HG02678 (cell line): ENCODE measurements at regions not wholly inside any gene's neighbourhood (a gene's known extent, or its start where the extent isn't known, plus 50 kb on each side); places are given as distances from the start of the nearest gene placed in this dataset.
"Not testable (repeated sequence)": the region's sequence is repeated elsewhere in the genome, so short reads cannot be mapped to it uniquely, and the experiment has no call there.

ENCODE experiments used
- ATAC-seq: cut with Tn5 transposase; IDR thresholded peaks from one replicate; pipeline ENCODE4 v1.9.1; 2021; ENCODE audit warnings: mild to moderate bottlenecking, moderate library complexity; ENCODE audit not compliant: unreplicated experiment

GRCh38 chr2:58794916-58795315, 553.8 kb upstream of the FANCL start:
- ATAC-seq, result no peak

DNA sequence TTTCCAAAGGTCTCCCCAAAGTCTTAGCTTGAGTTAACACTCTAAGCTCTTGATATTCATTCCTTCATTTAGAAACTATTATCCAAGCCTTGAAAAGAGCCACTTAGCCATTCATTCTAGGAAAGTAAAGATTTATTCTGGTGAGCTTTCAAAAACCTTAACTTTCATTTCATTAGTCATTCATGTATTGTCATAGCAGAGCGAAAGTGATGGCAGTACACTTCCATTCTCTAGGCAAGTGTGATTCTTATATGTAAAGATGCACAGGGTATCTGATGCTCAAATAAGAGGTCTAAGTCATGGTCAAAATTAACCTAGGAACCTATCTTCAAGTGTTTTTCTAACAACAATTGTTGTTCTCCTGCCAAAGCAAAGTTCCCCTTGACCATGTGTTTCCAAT, 553.0 kb upstream of the FANCL start:
- no peak for ATAC-seq

GRCh38 chr2:58788402-58788801, 547.3 kb upstream of the FANCL start:
- ATAC-seq, result no peak

DNA sequence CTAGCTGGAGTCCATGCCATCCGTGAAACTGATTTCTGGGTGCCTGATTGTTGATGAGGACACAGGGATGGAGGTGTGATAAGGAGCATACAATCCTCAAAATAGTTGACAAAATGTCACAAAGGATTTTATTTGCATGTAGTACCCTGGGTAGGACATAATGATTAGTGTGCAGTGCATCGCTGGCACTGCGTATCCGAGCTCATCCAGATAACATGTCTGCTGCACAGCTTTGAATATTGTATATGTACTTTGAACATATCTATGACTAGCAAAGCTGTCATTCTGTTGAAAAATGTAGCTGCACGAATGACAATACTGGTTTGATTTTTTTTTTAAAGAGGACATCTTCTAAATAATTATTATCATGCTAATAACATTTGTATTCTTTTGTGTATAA, 529.7 kb upstream of the FANCL start:
- ATAC-seq, result no peak

DNA sequence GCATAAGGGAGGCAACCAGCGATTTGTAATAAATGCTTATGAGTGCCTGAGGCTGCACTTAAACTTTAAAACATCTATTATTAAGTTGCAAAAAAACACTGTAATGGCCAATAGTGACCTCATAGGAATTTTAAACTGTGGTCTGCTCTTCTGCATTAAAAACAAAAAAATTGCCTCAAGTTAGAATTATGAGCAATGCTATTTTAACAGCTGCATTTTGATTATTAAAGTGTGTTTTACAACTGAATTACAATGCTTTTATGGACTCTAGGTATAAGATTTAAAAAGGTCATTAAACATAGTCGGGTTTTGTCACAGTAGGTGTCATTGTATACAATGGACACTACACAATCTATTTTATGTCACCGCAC, 528.7 kb upstream of the FANCL start:
- no peak for ATAC-seq

GRCh38 chr2:58769111-58769863, 528.2 kb upstream of the FANCL start:
- no peak for ATAC-seq

DNA sequence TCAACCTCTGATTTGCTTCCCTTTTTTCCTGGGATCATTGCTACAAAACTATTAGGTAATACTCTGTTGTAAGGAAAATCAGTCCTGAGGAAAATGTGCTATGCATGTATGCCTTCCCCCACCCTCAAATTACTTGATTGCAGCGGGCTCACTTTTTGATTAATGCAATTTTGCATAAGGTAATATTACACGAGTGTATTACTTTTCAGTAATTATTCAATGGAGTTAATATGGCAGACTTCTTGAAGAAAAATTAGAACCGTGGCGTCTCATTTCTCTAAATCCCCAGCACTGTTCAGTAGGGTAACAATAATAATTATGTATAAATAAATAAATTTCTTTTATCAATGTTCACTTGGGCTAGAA, 527.6 kb upstream of the FANCL start:
- ATAC-seq, result no peak

DNA sequence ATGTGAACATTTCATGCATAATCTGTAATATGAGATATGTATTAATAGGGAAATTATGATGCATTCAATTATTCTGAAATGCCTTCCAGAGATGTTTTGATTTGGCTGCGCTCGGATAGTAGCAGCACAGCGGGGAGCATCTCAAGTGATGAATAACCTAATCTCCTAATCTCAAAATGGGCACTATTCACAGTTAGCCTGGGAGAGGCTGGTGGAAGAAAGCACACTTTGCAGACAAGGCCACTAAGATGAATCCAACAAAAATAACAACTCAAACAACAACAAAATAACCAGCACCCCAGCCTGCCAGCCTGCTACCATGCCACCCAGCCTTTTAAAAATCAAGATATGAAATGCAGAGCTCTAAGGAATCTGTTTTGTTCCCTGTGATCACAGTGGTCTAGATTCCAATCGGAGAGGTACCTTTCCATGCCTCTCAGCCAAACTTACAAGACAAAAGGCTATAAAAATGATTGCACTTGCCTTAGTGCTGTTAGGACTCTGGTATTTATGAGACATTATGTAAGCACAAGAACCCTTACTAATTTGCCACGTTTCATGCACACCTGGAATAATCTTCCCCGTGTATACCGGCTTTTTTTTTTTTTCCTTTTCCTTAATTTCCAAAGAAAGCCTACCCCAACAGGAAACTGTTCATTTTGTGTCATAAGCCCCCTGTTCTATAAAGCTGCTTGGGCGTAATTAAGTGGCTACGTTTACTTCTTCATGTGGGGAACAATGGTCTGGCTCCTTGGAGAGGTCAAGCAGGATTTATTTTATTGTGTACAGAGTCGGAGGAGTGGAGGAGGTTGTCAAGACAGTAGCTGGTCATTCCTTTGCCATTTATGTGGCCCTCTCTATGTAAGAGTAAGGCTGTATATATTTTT, 526.9 kb upstream of the FANCL start:
- no peak for ATAC-seq

DNA sequence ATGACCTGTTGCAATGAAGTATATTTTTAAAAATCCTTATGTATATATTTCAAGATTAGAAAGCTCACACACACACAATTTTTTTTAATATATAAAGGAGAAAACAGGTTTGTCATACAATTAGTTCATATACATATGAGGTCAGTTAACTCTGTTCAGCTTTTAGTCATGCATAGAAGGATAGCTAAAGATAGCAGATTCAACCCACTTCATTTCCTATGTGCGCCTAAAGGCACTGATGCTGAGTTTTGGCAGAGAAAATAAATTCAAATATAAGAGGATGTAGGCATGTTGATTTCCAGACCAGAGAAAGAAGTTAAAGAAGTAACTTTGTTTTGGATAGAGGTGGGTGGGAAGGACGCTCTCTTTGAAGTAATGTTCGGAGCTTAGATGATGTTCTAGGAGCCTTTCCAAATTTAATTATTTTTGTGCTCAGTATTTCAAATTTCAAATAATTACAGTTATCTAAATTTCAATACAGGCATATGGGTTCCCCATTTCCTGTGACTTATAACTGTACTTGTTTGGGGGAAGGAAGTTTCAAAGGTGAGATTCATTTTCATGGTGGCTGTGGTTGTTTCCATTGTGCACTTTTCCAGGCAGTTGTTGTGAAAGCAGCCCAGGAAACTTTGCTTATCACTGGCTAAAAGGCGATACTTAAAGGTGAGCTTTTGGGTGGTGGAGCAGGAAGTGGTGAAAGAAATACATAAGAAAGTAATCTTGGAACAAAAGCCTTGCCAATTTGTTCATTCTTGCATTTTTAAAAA, 523.4 kb upstream of the FANCL start:
- no peak for ATAC-seq

- peak; percentile 84 for ATAC-seq
Measured at GRCh38 chr2:58762176-58762781, 521.2 kb upstream of the FANCL start.

DNA sequence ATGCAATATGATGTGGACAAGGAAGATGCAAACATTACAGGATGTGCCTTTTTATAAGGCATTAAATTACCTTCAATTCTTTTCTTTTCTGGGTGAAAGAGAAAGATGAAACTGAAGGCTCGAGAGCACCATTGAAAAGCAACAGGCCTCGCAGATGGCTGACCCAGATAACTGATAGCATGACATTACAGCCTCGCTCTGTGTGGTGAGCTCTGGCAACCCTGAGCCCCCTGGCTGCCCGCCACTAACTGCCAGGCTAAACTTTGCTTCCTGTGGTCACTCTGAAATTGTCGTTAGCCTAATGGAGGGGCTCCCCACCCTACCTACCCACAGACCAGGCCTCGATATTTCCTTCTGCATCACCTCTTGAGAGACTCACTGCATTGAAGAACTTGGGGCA, 516.8 kb upstream of the FANCL start:
- ATAC-seq, result no peak

GRCh38 chr2:58756336-58756735, 515.2 kb upstream of the FANCL start:
- no peak for ATAC-seq

- ATAC-seq, result not testable (repeated sequence)
Measured at GRCh38 chr2:58752507-58752906, 511.4 kb upstream of the FANCL start.

DNA sequence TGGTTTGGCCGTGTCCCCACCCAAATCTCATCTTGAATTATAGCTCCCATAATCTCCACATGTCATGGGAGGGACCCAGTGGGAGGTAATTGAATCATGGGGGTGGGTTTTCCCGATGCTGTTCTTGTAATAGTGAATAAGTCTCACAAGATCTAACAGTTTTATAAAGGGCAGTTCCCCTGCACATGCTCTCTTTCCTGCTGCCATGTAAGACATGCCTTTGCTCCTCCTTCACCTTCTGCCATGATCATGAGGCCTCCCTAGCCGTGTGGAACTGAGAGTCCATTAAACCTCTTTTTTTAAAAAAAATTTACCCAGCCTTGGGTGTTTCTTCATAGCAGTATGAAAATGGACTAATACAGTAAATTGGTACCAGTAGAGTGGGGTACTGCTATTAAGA, 510.6 kb upstream of the FANCL start:
- ATAC-seq, result not testable (repeated sequence)

DNA sequence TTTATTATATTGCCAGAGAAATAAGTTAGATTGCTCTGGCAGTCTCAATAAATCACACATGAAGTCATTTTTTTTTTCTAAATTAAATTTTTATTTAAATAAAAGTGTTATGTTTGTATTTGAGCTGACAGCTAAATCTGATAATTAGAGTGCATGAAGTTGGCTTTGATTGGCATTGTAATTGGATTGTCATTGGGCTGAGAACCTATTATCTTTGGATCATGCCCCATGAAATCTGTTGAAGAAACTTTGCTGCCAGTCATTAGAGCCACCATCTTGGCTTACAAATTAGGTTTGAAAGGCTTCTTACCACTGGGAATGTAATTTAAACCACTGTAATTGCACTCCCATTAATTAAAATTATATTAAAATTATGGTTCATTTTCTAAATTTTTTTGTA, 507.9 kb upstream of the FANCL start:
- no peak for ATAC-seq

DNA sequence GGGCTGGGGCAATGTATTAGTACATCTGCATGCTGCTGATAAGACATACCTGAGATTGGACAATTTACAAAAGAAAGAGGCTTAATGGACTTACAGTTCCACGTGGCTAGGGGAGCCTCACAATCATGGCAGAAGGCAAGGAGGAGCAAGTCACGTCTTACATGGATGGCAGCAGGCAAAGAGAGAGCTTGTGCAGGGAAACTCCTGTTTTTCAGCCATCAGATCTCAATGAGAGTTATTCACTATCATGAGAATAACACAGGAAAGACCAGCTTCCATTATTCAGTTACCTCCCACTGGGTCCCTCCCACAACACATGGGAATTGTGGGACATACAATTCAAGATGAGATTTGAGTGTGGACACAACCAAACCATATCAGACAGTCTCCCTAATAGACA, 504.2 kb upstream of the FANCL start:
- not testable (repeated sequence) for ATAC-seq

GRCh38 chr2:58740426-58740825, 499.3 kb upstream of the FANCL start:
- ATAC-seq, result no peak

- no peak for ATAC-seq
Measured at GRCh38 chr2:58739033-58739432, 497.9 kb upstream of the FANCL start.

DNA sequence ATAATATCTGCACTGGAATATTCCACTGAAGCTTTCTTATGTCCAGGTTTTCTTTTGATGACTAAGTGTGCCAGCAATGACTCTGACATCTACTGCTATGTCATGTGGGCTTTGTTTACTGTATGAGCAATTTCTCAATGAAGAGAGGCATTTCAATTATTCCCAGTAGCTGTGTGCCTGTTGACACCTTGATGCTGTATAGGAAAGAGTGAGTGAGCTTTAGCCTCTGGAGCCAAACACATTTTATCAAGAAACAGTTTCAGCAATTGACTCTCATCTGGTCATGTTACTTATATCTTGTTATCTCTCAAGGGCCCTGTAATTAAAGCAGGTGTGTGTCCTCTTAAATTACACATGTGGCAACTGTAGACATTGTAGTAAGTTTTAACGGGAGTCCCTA, 493.2 kb upstream of the FANCL start:
- ATAC-seq, result no peak

- ATAC-seq, result no peak
Measured at GRCh38 chr2:58732999-58733398, 491.9 kb upstream of the FANCL start.

DNA sequence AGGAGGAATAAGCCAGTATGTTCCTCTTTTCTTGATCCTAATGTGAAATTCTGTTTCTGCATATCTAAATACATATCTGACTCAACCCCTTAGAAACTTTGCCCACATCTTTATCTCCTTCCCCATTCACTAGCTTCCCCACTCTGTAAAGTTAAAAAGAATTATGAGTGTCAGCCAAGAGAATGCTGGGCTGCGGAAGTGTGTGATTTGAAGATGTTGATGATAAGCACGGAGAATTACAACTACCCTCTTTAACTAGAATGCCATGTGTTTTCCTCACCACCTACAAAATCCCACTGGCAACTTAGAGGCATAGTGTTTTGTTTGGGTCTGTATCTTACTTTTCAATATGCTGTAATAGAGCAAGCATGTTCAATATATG, 490.4 kb upstream of the FANCL start:
- ATAC-seq, result no peak
